IMR-90 (cell line): ENCODE measurements at regions not wholly inside any gene's neighbourhood (a gene's known extent, or its start where the extent isn't known, plus 50 kb on each side); places are given as distances from the start of the nearest gene placed in this dataset.

Experiments used
- ATAC-seq: fragments of 200-7000 bp; cut with Tn5 transposase; 2 replicates; pipeline ENCODE4 v1.9.1; 2020; ENCODE audit warnings: low read depth, mild to moderate bottlenecking, moderate library complexity
- BruUV-seq: library from RNA; stranded (reverse); fragments of 400-500 nt; replicated peaks from 2 replicates; lab custom pipeline; 2021; lab: Mats Ljungman, UMichigan
- CTCF ChIA-PET: fragments of 300-600 bp; formaldehyde crosslinking; extraction: SDS; loops from one replicate; lab custom pipeline; 2021; ENCODE audit warnings: antibody characterized with exemption; lab: Yijun Ruan, JAX
- POLR2A ChIA-PET: fragments of 300-600 bp; sonication (Branson Sonifier 250); formaldehyde crosslinking; loops from one replicate; lab custom pipeline; 2022; ENCODE audit warnings: antibody characterized with exemption; ENCODE audit not compliant: unreplicated experiment; lab: Charles Lee
- DNase-seq: peaks from one replicate; pipeline ENCODE4 v3.0.0; 2013
- H2AFZ ChIP-seq: replicated peaks from 2 replicates; pipeline ENCODE3; 2013; ENCODE audit warnings: low read length, mild to moderate bottlenecking; ENCODE audit not compliant: poor library complexity
- H2AK5ac ChIP-seq: 2 replicates; pipeline ENCODE4 v1.6.1; 2013; ENCODE audit warnings: low read depth, low read length, inconsistent platforms
- H2AK9ac ChIP-seq: replicated peaks from 2 replicates; pipeline ENCODE3; 2013; ENCODE audit warnings: mild to moderate bottlenecking, low read depth, low read length, moderate library complexity; ENCODE audit not compliant: poor library complexity
- H2BK120ac ChIP-seq: 2 replicates; pipeline ENCODE4 v1.6.1; 2013; ENCODE audit warnings: low read depth, low read length, inconsistent platforms
- H2BK15ac ChIP-seq: 3 replicates; pipeline ENCODE4 v1.6.1; 2013; ENCODE audit warnings: low read depth, low read length, inconsistent platforms
- H2BK20ac ChIP-seq: 2 replicates; pipeline ENCODE4 v1.6.1; 2013; ENCODE audit warnings: low read depth, mild to moderate bottlenecking, inconsistent platforms, low read length, moderate library complexity
- H2BK5ac ChIP-seq: 2 replicates; pipeline ENCODE4 v1.6.1; 2013; ENCODE audit warnings: mild to moderate bottlenecking, low read depth, low read length, inconsistent platforms; ENCODE audit not compliant: poor library complexity, severe bottlenecking
- H3K14ac ChIP-seq: replicated peaks from 2 replicates; pipeline ENCODE4 v1.6.1; 2013; ENCODE audit warnings: low read depth, low read length, inconsistent platforms
- H3K18ac ChIP-seq: 2 replicates; pipeline ENCODE4 v1.6.1; 2013; ENCODE audit warnings: low read depth, low read length, control low read depth
- H3K23ac ChIP-seq: 2 replicates; pipeline ENCODE4 v1.6.1; 2013; ENCODE audit warnings: low read depth, low read length, inconsistent platforms
- H3K27ac ChIP-seq: 2 replicates; pipeline ENCODE4 v1.5.1; 2013; ENCODE audit warnings: mild to moderate bottlenecking, control low read depth, low read length; ENCODE audit not compliant: insufficient read depth
- H3K27me3 ChIP-seq: 2 replicates; pipeline ENCODE4 v1.6.1; 2013; ENCODE audit warnings: low read length; ENCODE audit not compliant: control insufficient read depth, insufficient read depth
- H3K36me3 ChIP-seq: 2 replicates; pipeline ENCODE4 v1.6.1; 2013; ENCODE audit warnings: low read length, mixed read lengths; ENCODE audit not compliant: control insufficient read depth, insufficient read depth
- H3K4ac ChIP-seq: 2 replicates; pipeline ENCODE4 v1.6.1; 2013; ENCODE audit warnings: low read depth, low read length, inconsistent platforms
- H3K4me1 ChIP-seq: 2 replicates; pipeline ENCODE4 v1.6.1; 2013; ENCODE audit warnings: low read length, mixed read lengths; ENCODE audit not compliant: control insufficient read depth, insufficient read depth
- H3K4me2 ChIP-seq: 2 replicates; pipeline ENCODE4 v1.6.1; 2013; ENCODE audit warnings: low read depth, mild to moderate bottlenecking, control low read depth, low read length, moderate library complexity
- H3K4me3 ChIP-seq: 2 replicates; pipeline ENCODE4 v1.5.1; 2013; ENCODE audit warnings: low read depth, mild to moderate bottlenecking, control low read depth, low read length, moderate library complexity; ENCODE audit not compliant: insufficient read depth
- H3K56ac ChIP-seq: 2 replicates; pipeline ENCODE4 v1.6.1; 2013; ENCODE audit warnings: low read length, inconsistent platforms; ENCODE audit not compliant: insufficient read depth; ENCODE audit errors: extremely low read depth
- H3K79me1 ChIP-seq, 2 experiments: 2 replicates each; pipeline ENCODE4 v1.6.1; 2013; ENCODE audit warnings: low read length in 2 of 2, inconsistent platforms in 1 of 2, low read depth in 1 of 2
- H3K9ac ChIP-seq: 2 replicates; pipeline ENCODE4 v1.6.1; 2013; ENCODE audit warnings: low read depth, low read length, control low read depth
- H3K9me1 ChIP-seq: 2 replicates; pipeline ENCODE4 v1.6.1; 2013; ENCODE audit warnings: low read length, inconsistent platforms; ENCODE audit not compliant: insufficient read depth
- H3K9me3 ChIP-seq: 2 replicates; pipeline ENCODE4 v1.6.1; 2013; ENCODE audit warnings: low read length; ENCODE audit not compliant: control insufficient read depth, insufficient read depth
- H4K20me1 ChIP-seq: 2 replicates; pipeline ENCODE4 v1.6.1; 2013; ENCODE audit warnings: low read length, inconsistent platforms; ENCODE audit not compliant: insufficient read depth
- H4K5ac ChIP-seq: 2 replicates; pipeline ENCODE4 v1.6.1; 2013; ENCODE audit warnings: mild to moderate bottlenecking, low read depth, low read length, control low read depth
- H4K8ac ChIP-seq, 2 experiments: 2 replicates each; pipeline ENCODE4 v1.6.1; 2013; ENCODE audit warnings: low read depth in 2 of 2, low read length in 2 of 2, control low read depth in 1 of 2, inconsistent platforms in 1 of 2
- H4K91ac ChIP-seq: 2 replicates; pipeline ENCODE4 v1.6.1; 2013; ENCODE audit warnings: low read depth, low read length, inconsistent platforms; ENCODE audit not compliant: insufficient read depth
- BHLHE40 ChIP-seq: fragments of 150-350 bp; IDR thresholded peaks from 2 replicates; pipeline ENCODE4 v1.6.1; 2016; ENCODE audit warnings: mild to moderate bottlenecking, low read depth, low read length
- FOS ChIP-seq: fragments of 150-350 bp; IDR thresholded peaks from 2 replicates; pipeline ENCODE4 v1.6.1; 2016; ENCODE audit warnings: low read depth, low read length
- MAFK ChIP-seq: IDR thresholded peaks from 2 replicates; pipeline ENCODE4 v1.6.1; 2012; ENCODE audit warnings: low read depth, low read length, improper control_type of control experiment
- MAZ ChIP-seq: IDR thresholded peaks from 2 replicates; pipeline ENCODE4 v1.6.1; 2012; ENCODE audit warnings: low read depth, mild to moderate bottlenecking, low read length, improper control_type of control experiment, moderate library complexity, borderline replicate concordance
- MXI1 ChIP-seq: IDR thresholded peaks from 2 replicates; pipeline ENCODE4 v1.6.1; 2012; ENCODE audit warnings: low read depth, mild to moderate bottlenecking, low read length, moderate library complexity, borderline replicate concordance
- NFE2L2 ChIP-seq: fragments of 150-350 bp; IDR thresholded peaks from 2 replicates; pipeline ENCODE4 v1.6.1; 2016; ENCODE audit warnings: low read depth, mild to moderate bottlenecking, low read length
- POLR2A ChIP-seq: IDR thresholded peaks from 2 replicates; pipeline ENCODE4 v1.6.1; 2012; ENCODE audit warnings: mild to moderate bottlenecking, low read depth, low read length
- RAD21 ChIP-seq: IDR thresholded peaks from 2 replicates; pipeline ENCODE4 v1.6.1; 2012; ENCODE audit warnings: low read length, improper control_type of control experiment
- RCOR1 ChIP-seq: IDR thresholded peaks from 2 replicates; pipeline ENCODE4 v1.6.1; 2012; ENCODE audit warnings: mild to moderate bottlenecking, low read length, improper control_type of control experiment; ENCODE audit not compliant: insufficient replicate concordance
- RFX5 ChIP-seq: IDR thresholded peaks from 2 replicates; pipeline ENCODE4 v1.8.0; 2012; ENCODE audit warnings: low read depth, mild to moderate bottlenecking, low read length, moderate library complexity
- WGBS, 2 experiments: methylation state at CpG; one replicate each; pipeline versions ENCODE4 v1.1.5 to v1.1.7; 2013; ENCODE audit warnings: missing lambda C conversion rate in 2 of 2; ENCODE audit not compliant: insufficient read length in 1 of 2; ENCODE audit errors: extremely low coverage in 2 of 2; 5-methylcytosine and 5-hydroxymethylcytosine counted together
- dilution Hi-C: fragments of 300-500 bp; cut with HindIII; formaldehyde crosslinking; loops from one replicate; pipeline ENCODE4 v1.14.3; 2018; ENCODE audit warnings: low sequenced_read_pairs; ENCODE audit not compliant: unreplicated experiment
- in situ Hi-C: fragments of 300-500 bp; cut with MboI; formaldehyde crosslinking; loops from 3 replicates; pipeline ENCODE4 v1.14.3; 2019; ENCODE audit warnings: low sequenced_read_pairs, inconsistent platforms, mixed read lengths
- intact Hi-C: fragments of 100-400 bp; cut with micrococcal nuclease; formaldehyde crosslinking; loops from 2 replicates; pipeline ENCODE4 v1.10.0; 2022
- TF ChIP-seq, protein P1 (sequence below): fragments of 150-350 bp; IDR thresholded peaks from 2 replicates; pipeline ENCODE4 v1.6.1; 2017; ENCODE audit warnings: mild to moderate bottlenecking, antibody characterized with exemption, low read length, low read depth
- TF ChIP-seq, protein P2 (sequence below): conservative IDR thresholded peaks from 2 replicates; pipeline ENCODE4 v1.5.1; 2012; ENCODE audit warnings: mild to moderate bottlenecking, low read depth, low read length, improper control_type of control experiment
- TF ChIP-seq, protein P3 (sequence below): fragments of 150-350 bp; IDR thresholded peaks from 2 replicates; pipeline ENCODE4 v1.6.1; 2016; ENCODE audit warnings: low read depth, mild to moderate bottlenecking, low read length, moderate library complexity, borderline replicate concordance

DNA sequence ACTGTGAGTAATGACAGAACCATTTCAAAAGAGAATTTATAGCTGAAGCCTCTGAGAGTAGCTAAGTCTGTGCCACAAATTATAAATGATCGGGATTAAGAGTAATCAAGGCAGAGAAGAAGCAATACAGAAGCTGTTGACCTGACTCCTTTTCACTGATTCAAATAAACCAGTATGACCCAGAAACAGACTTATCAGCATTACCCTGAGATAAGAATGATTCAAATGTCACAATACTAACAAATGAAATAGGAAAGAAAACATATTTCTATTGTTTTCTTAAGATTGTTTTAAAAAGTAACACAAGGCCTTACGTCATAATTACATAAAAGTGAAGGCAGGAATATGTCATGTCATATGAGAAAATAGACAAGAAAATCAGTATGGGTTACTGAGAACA is 1534.6 kb downstream of the SI start:
- POLR2A ChIA-PET, result no interaction called here

More for the DNA sequence above, 1534.6 kb downstream of the SI start:
- BruUV-seq, result no TSS peak
- no peak overlapping the region for H4K91ac ChIP-seq
- H3K79me1 ChIP-seq, result no peaks in the 10 kb centered on the region
- H3K36me3 ChIP-seq, result no peaks in the 10 kb centered on the region
- no peak overlapping the region for H2AFZ ChIP-seq
- no peak overlapping the region for H2BK120ac ChIP-seq
- WGBS, 2 experiments, result no CpG with 5 or more reads among the region's 2 CpGs
- dilution Hi-C loops (no loop called here), in situ Hi-C loops (no loop called here), intact Hi-C loops (no loop called here)
- no peak overlapping the region for H3K14ac ChIP-seq
- no peaks in the 10 kb centered on the region for H3K9me1 ChIP-seq
- CTCF ChIA-PET, result no interaction called here
- no peak overlapping the region for H4K8ac ChIP-seq
- no peak for ATAC-seq
- H3K27ac ChIP-seq, result no peak overlapping the region
- H3K18ac ChIP-seq, result no peak overlapping the region
- H3K27me3 ChIP-seq, result no peaks in the 10 kb centered on the region
- no peak for TF ChIP-seq RCOR1
- TF ChIP-seq RAD21, result no peak
- TF ChIP-seq, protein P1, sequence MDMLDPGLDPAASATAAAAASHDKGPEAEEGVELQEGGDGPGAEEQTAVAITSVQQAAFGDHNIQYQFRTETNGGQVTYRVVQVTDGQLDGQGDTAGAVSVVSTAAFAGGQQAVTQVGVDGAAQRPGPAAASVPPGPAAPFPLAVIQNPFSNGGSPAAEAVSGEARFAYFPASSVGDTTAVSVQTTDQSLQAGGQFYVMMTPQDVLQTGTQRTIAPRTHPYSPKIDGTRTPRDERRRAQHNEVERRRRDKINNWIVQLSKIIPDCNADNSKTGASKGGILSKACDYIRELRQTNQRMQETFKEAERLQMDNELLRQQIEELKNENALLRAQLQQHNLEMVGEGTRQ, result no peak
- TF ChIP-seq FOS, result no peak
- TF ChIP-seq BHLHE40, result no peak
- TF ChIP-seq NFE2L2, result no peak
- TF ChIP-seq MAFK, result no peak
- no peak for TF ChIP-seq RFX5
- no peak for TF ChIP-seq MAZ
- TF ChIP-seq, protein P2, sequence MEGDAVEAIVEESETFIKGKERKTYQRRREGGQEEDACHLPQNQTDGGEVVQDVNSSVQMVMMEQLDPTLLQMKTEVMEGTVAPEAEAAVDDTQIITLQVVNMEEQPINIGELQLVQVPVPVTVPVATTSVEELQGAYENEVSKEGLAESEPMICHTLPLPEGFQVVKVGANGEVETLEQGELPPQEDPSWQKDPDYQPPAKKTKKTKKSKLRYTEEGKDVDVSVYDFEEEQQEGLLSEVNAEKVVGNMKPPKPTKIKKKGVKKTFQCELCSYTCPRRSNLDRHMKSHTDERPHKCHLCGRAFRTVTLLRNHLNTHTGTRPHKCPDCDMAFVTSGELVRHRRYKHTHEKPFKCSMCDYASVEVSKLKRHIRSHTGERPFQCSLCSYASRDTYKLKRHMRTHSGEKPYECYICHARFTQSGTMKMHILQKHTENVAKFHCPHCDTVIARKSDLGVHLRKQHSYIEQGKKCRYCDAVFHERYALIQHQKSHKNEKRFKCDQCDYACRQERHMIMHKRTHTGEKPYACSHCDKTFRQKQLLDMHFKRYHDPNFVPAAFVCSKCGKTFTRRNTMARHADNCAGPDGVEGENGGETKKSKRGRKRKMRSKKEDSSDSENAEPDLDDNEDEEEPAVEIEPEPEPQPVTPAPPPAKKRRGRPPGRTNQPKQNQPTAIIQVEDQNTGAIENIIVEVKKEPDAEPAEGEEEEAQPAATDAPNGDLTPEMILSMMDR, result no peak
- TF ChIP-seq, protein P3, sequence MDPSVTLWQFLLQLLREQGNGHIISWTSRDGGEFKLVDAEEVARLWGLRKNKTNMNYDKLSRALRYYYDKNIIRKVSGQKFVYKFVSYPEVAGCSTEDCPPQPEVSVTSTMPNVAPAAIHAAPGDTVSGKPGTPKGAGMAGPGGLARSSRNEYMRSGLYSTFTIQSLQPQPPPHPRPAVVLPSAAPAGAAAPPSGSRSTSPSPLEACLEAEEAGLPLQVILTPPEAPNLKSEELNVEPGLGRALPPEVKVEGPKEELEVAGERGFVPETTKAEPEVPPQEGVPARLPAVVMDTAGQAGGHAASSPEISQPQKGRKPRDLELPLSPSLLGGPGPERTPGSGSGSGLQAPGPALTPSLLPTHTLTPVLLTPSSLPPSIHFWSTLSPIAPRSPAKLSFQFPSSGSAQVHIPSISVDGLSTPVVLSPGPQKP, result no peak
- TF ChIP-seq POLR2A, result no peak
- TF ChIP-seq MXI1, result no peak
- DNase-seq, result no peak
- no peak overlapping the region for H3K23ac ChIP-seq
- H3K9ac ChIP-seq, result no peak overlapping the region
- H3K4ac ChIP-seq, result no peak overlapping the region
- H2AK5ac ChIP-seq, result no peak overlapping the region
- no peak overlapping the region for H2BK5ac ChIP-seq
- no peak overlapping the region for H2AK9ac ChIP-seq
- no peak overlapping the region for H4K5ac ChIP-seq
- no peaks in the 10 kb centered on the region for H3K4me1 ChIP-seq
- H2BK15ac ChIP-seq, result no peak overlapping the region
- no peaks in the 10 kb centered on the region for H3K9me3 ChIP-seq
- no peak overlapping the region for H3K56ac ChIP-seq
- no peak overlapping the region for H3K4me2 ChIP-seq
- H3K4me3 ChIP-seq, result no peak overlapping the region
- H2BK20ac ChIP-seq, result no peak overlapping the region
- no peaks in the 10 kb centered on the region for H4K20me1 ChIP-seq
